DMS153 treated with DMSO at 0.1 percent for 48 hours (cell line): ENCODE measurements at regions not wholly inside any gene's neighbourhood (a gene's known extent, or its start where the extent isn't known, plus 50 kb on each side); places are given as distances from the start of the nearest gene placed in this dataset.
A peak's percentile ranks its signal among the peaks of the same experiment; 100 is the strongest.
"Not testable (repeated sequence)": the region's sequence is repeated elsewhere in the genome, so short reads cannot be mapped to it uniquely, and the experiment has no call there.

ENCODE experiments used
- DNase-seq: peaks from one replicate; lab custom pipeline; 2025; ENCODE audit not compliant: unreplicated experiment; lab: John Stamatoyannopoulos, UW

DNA sequence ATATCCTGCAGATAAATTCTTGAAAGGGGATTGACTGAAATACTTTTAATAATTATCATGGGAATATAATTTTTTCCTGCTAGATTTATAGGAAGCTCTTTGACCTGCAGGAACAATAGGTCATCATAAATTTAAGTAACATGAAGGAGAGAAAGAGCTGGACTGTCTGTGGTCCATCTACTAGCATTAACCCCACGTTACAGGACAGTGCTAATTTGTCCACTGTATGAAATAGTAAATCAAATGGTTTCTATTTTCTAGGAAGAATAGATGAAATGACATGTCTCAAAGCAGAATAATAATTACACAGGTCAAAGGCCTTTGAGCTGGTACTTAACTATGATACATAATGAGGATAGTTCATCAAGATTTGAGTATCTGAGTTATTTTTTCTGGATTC is 825.4 kb upstream of the CNTN5 start:
- no peak for DNase-seq

GRCh38 chr11:98207086-98207485 is 813.7 kb upstream of the CNTN5 start:
- no peak for DNase-seq

GRCh38 chr11:98227278-98227677 is 793.5 kb upstream of the CNTN5 start:
- no peak for DNase-seq

DNA sequence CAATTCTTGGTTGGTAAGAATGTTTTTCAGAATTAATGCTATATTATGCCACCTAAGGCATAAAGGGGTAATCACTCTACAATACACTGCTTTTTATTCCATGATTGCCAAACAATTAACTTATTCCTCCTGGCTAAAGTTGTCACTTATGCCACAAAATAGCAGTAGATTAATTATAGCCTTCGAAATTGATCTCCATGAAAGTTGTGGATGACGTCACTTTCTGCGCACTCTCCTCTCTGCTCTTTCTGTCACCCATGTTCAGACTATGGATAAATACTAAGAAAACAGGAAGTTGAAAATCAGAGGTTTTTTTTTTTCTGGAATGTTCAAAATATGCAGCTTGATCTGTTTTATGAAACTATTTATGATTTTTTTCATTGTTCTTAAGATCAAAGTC is 790.1 kb upstream of the CNTN5 start:
- no peak for DNase-seq

DNA sequence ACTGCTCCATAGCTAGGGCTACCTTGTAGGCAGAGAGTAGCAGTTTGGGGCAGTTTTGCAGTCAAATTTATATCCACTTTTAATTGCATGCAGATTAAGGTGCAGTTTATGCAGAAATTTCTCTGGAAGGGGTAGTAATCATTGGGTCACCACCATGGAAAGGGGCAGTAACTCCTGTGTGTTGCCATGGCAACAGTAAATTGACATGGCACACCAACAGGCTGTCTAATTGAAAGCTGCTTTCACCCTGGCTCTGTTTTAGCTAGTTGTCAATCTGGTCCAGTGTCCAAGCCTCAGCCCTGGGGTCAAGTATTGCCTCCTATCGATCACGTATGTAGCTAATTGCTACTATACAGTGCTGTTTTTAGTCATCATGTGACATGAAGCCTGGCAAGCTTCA is 786.1 kb upstream of the CNTN5 start:
- no peak for DNase-seq

- no peak for DNase-seq
These were observed 776.9 kb upstream of the CNTN5 start for GRCh38 chr11:98243897-98244296.

DNA sequence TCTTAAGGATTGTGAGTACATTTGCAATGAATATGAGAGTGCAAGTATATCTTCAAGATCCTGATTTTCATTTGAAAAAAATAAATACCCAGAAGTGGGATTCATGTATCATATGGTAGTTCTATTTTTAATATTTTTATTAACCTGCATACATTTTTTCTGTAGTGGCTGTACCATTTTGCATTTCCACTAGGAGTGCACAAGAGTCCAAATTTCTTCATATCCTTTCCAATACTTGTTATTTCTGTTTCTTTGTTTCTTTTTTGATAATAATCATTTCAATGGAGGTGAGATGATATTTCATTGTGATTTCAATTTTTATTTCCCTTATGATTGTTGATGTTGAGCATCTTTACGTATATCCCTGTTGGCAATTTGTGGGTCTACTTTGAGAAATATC is 759.8 kb upstream of the CNTN5 start:
- DNase-seq: no peak

- peak; percentile 7 for DNase-seq
These were observed 743.4 kb upstream of the CNTN5 start for GRCh38 chr11:98277251-98277912.

DNA sequence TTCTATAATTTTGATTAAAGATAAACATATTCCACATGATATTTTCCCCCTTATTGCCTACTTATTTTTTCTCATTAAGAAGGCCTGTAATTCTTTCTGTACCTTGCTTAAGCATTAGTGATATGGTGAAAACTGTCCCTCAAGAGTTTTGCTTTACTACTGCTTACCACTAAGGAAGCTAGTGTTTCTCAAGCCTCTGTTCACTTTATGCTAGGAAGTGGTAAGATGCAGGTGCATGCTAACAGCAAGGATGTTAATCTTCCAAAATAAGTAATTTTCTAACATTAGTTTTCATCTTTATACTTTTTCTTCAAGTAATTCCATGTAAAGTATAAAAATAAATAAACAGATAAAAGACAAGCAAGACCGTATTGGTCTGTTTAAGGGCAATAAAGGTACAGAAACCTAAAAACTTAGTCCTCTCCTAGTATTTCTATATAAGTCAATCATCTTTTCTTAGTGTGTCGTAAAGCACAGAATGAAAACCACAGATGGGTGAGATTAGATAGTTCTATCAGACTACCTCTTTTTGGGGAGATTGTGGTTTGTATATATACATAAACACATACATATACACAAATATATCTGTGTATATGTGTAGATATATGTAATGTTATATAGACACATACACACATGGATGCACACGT is 731.0 kb upstream of the CNTN5 start:
- DNase-seq: no peak

DNA sequence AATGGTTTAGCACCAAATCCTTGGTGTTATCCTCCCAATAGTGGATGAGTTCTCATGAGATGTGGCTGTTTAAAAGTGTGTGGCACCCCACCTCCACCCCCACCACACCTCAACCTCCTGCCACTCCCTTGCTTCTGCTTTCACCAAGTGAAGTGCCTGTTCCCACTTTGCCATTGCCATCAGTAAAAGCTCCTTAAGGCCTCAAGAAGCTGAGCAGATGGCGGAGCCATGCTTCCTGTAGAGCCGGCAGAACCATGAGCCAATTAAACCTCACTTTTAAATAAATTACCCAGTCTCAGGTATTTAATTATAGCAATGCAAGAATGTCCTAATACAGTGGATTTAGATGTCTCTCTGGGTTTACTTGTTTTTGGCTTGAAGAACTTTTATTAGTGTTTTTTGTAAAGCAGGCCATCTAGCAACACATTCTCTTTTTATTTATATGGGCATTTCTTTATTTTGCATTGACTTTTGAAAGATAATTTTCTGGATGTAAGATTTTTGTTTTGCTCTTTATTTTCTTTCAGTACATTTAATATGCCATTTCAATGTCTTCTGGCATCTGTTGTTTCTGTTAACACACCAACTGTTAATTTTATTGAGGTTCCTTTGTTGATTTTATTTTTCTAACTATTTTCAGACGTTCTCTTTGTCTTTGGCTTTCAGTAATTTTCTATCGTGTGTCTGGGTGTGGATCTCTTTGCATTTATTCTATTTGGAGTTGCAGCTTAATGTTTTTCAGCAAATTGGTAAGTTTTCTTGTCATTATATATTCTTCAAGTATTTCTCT is 724.5 kb upstream of the CNTN5 start:
- DNase-seq: no peak

DNA sequence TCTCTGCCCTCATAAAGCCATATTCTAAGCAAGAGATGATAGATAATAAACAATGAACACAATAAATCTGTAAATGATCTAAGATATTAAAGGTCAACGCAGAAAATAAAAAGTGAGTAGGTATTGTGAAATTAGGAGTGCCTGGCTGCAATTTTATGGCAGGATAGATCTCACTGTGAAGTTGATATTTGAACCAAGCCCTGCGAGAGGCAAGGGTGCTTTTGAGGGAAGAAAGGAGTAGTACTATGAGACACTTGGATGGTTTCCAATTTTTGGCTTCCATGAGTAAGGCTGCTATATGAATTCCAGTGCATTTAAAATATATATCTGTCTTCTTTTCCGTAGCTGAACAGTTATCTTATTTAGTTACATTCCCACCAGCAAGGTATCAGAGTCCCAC is 720.0 kb upstream of the CNTN5 start:
- no peak for DNase-seq

- DNase-seq: no peak
These were observed 712.8 kb upstream of the CNTN5 start for GRCh38 chr11:98307827-98308491.

- DNase-seq: not testable (repeated sequence)
These were observed 690.4 kb upstream of the CNTN5 start for GRCh38 chr11:98330306-98330705.

DNA sequence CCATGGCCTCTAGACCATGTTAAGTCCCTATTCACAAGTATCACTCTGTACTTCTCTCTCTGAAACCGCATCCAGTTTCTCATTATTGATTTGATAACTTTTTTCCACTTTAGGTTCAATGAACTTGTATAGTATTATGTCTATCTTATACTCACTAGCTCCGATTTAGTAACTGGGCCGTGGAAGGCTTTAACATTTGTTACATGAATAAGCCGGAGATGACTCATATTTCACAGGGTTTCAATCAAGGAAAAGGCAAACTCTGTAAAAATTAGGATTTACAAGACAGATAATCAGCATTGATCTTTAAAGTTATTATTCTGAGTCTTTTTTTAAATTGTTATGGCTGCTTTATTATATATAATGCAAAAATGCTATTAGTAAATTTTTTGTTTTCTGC is 662.2 kb upstream of the CNTN5 start:
- DNase-seq: no peak

DNA sequence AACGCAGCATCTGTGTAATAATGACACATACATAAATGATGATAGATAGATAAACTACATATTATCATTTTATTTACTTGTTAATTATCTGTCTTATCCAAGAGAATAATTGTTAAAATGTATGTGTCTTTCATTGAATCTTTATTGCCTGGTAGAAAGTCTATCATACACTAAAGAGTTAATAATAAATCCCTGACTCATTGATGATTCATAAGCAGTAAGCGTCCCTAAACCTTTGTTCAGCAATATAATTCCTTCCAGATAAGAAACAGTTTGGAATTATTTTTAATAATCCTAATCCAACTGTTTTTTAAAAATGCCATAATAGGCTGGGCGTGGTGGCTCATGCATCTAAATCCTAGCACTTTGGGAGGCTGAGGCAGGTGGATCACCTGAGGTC is 655.6 kb upstream of the CNTN5 start:
- no peak for DNase-seq

- no peak for DNase-seq
These were observed 654.8 kb upstream of the CNTN5 start for GRCh38 chr11:98365941-98366340.

GRCh38 chr11:98390391-98390790 is 630.4 kb upstream of the CNTN5 start:
- DNase-seq: no peak

DNA sequence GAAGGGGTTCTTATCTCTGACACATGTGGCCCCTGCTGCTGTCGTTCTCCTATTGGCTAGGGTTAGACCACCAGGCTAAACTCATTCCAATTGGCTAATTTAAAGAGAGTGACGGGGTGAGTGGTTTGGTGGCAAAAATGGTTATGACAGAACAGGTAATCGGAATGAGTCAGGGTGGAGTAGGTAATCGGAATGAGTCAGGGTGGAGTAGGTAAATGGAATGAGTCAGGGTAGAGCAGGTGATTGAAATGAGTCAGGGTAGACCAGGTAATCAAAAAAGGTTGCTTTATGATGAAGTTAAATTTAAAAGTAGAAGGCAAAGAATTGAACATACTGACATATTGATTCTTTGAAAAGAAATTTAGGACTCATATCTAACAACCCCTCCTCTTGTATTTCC is 626.2 kb upstream of the CNTN5 start:
- not testable (repeated sequence) for DNase-seq

DNA sequence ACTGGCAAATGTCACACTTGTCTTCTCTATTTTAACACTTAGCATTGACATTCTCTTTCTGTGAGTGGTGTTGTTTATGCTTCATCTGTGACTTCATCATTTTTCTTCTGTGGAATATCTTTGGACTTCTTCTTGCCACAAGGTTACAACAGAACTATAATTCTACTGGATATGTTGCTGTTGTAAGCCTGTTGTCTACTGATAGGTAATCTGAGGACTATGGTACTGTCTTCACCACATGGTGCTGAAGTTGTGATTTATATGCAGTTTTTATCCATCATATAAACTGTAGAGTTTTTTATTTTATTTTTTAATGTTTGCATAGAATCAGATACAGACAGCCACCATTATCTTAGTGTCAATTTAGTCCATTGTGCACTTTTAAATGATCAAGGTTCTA is 622.2 kb upstream of the CNTN5 start:
- DNase-seq: no peak

GRCh38 chr11:98409069-98409468 is 611.7 kb upstream of the CNTN5 start:
- no peak for DNase-seq

DNA sequence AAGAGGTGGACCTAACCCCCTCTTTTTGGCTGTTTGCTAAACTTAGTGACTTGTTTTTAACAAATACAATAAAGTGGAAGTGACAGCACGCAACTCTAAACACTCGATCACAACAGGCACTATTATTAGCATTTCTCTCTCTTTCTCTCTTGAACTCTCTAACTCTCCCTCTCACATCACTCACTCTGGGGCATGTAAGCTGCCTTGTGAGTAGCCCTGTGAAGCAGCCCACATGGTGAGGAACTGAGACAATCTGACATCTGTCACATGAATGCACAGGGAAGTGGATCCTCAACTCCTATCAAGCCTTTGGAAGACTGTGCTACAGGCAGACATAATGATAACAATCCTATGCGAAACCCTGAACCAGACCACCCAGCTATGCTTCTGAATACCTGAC is 609.0 kb upstream of the CNTN5 start:
- DNase-seq: no peak

- no peak for DNase-seq
These were observed 603.4 kb upstream of the CNTN5 start for GRCh38 chr11:98417256-98417755.
